ENCODE measurements at regions not wholly inside any gene's neighbourhood (a gene's known extent, or its start where the extent isn't known, plus 50 kb on each side); places are given as distances from the start of the nearest gene placed in this dataset.

DNA sequence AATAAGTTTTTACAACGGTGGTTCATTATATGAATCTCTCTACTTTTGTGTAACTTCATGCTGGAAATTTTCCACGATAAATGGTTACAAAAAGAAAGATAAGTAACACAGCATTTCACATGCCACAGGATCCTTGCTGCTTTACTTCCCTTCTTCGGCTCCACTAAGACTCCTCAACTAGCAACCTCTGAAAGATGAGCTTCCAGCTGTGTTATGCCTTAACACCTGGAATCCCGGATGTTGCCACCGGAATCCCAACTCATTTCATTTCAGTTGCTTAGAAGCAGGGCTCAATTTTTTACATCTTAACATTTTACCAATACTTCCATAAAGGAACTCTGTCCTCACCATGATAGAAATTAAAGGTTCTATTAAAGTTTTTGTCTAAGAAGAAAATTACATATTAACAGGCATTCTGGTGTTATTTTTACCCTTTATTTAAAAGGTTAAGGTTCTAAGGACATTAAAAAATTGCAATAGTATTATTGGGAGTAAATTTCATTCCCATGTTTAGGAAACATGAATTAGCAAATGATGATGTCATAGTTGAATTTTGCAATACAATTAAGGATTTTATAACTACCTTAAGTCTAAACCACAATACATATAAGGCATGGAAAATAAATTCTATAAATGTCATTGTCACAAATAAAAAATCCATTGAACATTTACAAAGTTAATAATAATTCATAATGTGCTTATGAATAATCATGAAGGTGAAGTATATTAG, 57.1 kb upstream of the IL6 start:
- Histone ChIP-seq H3K4me1 (peaks cover 57% of the 10 kb centered on the region), H3K36me3 (ENCODE audit: control insufficient read depth, insufficient read depth, low read length) (no peaks in the 10 kb centered on the region; the same call in 1 of the 2 replicates), H3K27me3 (replicated peaks; ENCODE audit: control insufficient read depth, insufficient read depth, low read length) (no peaks in the 10 kb centered on the region), H3K4me3 (ENCODE audit: low read depth, low read length) (no peak overlapping the region), H3K9me3 (peaks cover 8% of the 10 kb centered on the region)
- Mint-ChIP-seq H3K9me3 (ENCODE audit: unreplicated experiment) (peaks cover 14% of the 10 kb centered on the region), H3K4me3 (ENCODE audit: unreplicated experiment) (no peak overlapping the region), H3K27me3 (ENCODE audit: insufficient read depth, unreplicated experiment) (no peaks in the 10 kb centered on the region), H3K27ac (ENCODE audit: unreplicated experiment) (no peak overlapping the region), H3K4me1 (ENCODE audit: low read depth, unreplicated experiment) (peaks cover 36% of the 10 kb centered on the region), H3K36me3 (ENCODE audit: insufficient read depth, unreplicated experiment) (peaks cover 18% of the 10 kb centered on the region)
- POLR2A ChIA-PET: no interaction called here
- CTCF ChIA-PET: interaction anchor here (0.5 to 1.8 kb wide), 2 partner anchors 58 to 107 kb away, joined by 5 to 6 read pairs; no protein-coding TSS in a partner anchor
- no TSS peak for BruUV-seq (replicated peaks)
- intact Hi-C loops (cut with micrococcal nuclease; ENCODE audit: unreplicated experiment): loop anchor here (5.0 kb wide), 1 partner anchor 57 kb away; the partner anchor contains the start of gene IL6
- TF ChIP-seq, protein P1, sequence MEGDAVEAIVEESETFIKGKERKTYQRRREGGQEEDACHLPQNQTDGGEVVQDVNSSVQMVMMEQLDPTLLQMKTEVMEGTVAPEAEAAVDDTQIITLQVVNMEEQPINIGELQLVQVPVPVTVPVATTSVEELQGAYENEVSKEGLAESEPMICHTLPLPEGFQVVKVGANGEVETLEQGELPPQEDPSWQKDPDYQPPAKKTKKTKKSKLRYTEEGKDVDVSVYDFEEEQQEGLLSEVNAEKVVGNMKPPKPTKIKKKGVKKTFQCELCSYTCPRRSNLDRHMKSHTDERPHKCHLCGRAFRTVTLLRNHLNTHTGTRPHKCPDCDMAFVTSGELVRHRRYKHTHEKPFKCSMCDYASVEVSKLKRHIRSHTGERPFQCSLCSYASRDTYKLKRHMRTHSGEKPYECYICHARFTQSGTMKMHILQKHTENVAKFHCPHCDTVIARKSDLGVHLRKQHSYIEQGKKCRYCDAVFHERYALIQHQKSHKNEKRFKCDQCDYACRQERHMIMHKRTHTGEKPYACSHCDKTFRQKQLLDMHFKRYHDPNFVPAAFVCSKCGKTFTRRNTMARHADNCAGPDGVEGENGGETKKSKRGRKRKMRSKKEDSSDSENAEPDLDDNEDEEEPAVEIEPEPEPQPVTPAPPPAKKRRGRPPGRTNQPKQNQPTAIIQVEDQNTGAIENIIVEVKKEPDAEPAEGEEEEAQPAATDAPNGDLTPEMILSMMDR (IDR thresholded peaks at IDR 0.05; ENCODE audit: insufficient read depth in 1 of 2, low read depth in 1 of 2, low read length in 1 of 2, severe bottlenecking in 1 of 2, unreplicated experiment in 1 of 2): no peak
- DNase-seq: no peak

GRCh38 chr7:22668971-22669401, 58.0 kb upstream of the IL6 start:
- peaks cover 18% of the 10 kb centered on the region for H3K36me3 Mint-ChIP-seq (ENCODE audit: insufficient read depth, unreplicated experiment)
- intact Hi-C loops (cut with micrococcal nuclease; ENCODE audit: unreplicated experiment): loop anchor here (1.0 kb wide), 1 partner anchor 117 kb away; no protein-coding TSS in a partner anchor
- Histone ChIP-seq H3K36me3 (ENCODE audit: control insufficient read depth, insufficient read depth, low read length) (no peaks in the 10 kb centered on the region; the same call in 1 of the 2 replicates), H3K4me3 (ENCODE audit: low read depth, low read length) (no peak overlapping the region), H3K4me1 (peaks cover 53% of the 10 kb centered on the region), H3K27me3 (replicated peaks; ENCODE audit: control insufficient read depth, insufficient read depth, low read length) (no peaks in the 10 kb centered on the region), H3K9me3 (peaks cover 3% of the 10 kb centered on the region)
- TF ChIP-seq, protein P1 (IDR thresholded peaks at IDR 0.05; ENCODE audit: insufficient read depth in 1 of 2, low read depth in 1 of 2, low read length in 1 of 2, severe bottlenecking in 1 of 2, unreplicated experiment in 1 of 2): no peak
- peaks cover 34% of the 10 kb centered on the region for H3K4me1 Mint-ChIP-seq (ENCODE audit: low read depth, unreplicated experiment)
- peaks cover 9% of the 10 kb centered on the region for H3K9me3 Mint-ChIP-seq (ENCODE audit: unreplicated experiment)
- H3K27me3 Mint-ChIP-seq (ENCODE audit: insufficient read depth, unreplicated experiment): no peaks in the 10 kb centered on the region
- no peak overlapping the region for H3K4me3 Mint-ChIP-seq (ENCODE audit: unreplicated experiment)
- BruUV-seq (replicated peaks): no TSS peak
- peak overlapping the region; percentile 69 for H3K27ac Mint-ChIP-seq (ENCODE audit: unreplicated experiment)
- DNase-seq: peak; percentile 29 to 43
- ChIA-PET POLR2A (no interaction called here), CTCF (interaction anchor here (1.8 kb wide), 1 partner anchor 59 kb away, joined by 5 read pairs; no protein-coding TSS in a partner anchor)

GRCh38 chr7:22667562-22668239, 59.3 kb upstream of the IL6 start:
- Mint-ChIP-seq H3K4me3 (ENCODE audit: unreplicated experiment) (no peak overlapping the region), H3K4me1 (ENCODE audit: low read depth, unreplicated experiment) (peaks cover 21% of the 10 kb centered on the region), H3K27ac (ENCODE audit: unreplicated experiment) (peak overlapping the region; percentile 69), H3K36me3 (ENCODE audit: insufficient read depth, unreplicated experiment) (peaks cover 16% of the 10 kb centered on the region), H3K27me3 (ENCODE audit: insufficient read depth, unreplicated experiment) (no peaks in the 10 kb centered on the region), H3K9me3 (ENCODE audit: unreplicated experiment) (no peaks in the 10 kb centered on the region)
- Histone ChIP-seq H3K36me3 (ENCODE audit: control insufficient read depth, insufficient read depth, low read length) (no peaks in the 10 kb centered on the region; the same call in 1 of the 2 replicates), H3K4me1 (peaks cover 40% of the 10 kb centered on the region), H3K27me3 (replicated peaks; ENCODE audit: control insufficient read depth, insufficient read depth, low read length) (no peaks in the 10 kb centered on the region), H3K9me3 (no peaks in the 10 kb centered on the region), H3K4me3 (ENCODE audit: low read depth, low read length) (no peak overlapping the region)
- BruUV-seq (replicated peaks): no TSS peak
- ChIA-PET CTCF (no interaction called here), POLR2A (no interaction called here)
- TF ChIP-seq, protein P1 (IDR thresholded peaks at IDR 0.05; ENCODE audit: insufficient read depth in 1 of 2, low read depth in 1 of 2, low read length in 1 of 2, severe bottlenecking in 1 of 2, unreplicated experiment in 1 of 2): no peak
- peak; percentile 62 to 72 for DNase-seq
- intact Hi-C loops (cut with micrococcal nuclease; ENCODE audit: unreplicated experiment): loop anchor here (1.0 kb wide), 1 partner anchor 119 kb away; no protein-coding TSS in a partner anchor

All from Caco-2 (cell line).